ENCODE measurements at regions not wholly inside any gene's neighbourhood (a gene's known extent, or its start where the extent isn't known, plus 50 kb on each side); places are given as distances from the start of the nearest gene placed in this dataset.

GRCh38 chr15:47577461-47577860 lies 139.8 kb upstream of the SEMA6D start:
- TF ChIP-seq EZH2 (IDR thresholded peaks at IDR 0.05; ENCODE audit: borderline replicate concordance, insufficient read depth, low read depth, low read length, poor library complexity, severe bottlenecking), result no peak
- TF ChIP-seq CTCF (IDR thresholded peaks at IDR 0.05), result no peak

Data from B cell (primary cell).